ENCODE measurements at regions not wholly inside any gene's neighbourhood (a gene's known extent, or its start where the extent isn't known, plus 50 kb on each side); places are given as distances from the start of the nearest gene placed in this dataset.

DNA sequence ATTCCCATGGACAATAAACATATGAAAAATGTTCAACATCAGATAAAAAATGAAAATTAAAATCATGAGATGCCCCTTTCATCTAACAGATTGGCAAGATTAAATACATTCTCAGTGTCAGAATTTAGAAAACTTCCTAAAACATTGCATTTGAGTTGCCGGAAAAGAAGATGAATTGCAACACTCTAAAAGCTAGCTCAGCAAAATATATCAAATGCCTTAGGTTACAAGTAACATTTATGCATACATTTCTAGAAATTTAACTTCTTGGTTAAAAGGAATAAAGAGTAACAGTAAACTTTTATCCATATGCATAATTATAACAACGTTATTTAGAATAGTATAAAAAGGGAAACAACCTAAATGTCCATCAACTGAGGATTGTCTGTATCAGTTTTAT lies 239.0 kb downstream of the PMP22 start:
- TF ChIP-seq, protein P1, sequence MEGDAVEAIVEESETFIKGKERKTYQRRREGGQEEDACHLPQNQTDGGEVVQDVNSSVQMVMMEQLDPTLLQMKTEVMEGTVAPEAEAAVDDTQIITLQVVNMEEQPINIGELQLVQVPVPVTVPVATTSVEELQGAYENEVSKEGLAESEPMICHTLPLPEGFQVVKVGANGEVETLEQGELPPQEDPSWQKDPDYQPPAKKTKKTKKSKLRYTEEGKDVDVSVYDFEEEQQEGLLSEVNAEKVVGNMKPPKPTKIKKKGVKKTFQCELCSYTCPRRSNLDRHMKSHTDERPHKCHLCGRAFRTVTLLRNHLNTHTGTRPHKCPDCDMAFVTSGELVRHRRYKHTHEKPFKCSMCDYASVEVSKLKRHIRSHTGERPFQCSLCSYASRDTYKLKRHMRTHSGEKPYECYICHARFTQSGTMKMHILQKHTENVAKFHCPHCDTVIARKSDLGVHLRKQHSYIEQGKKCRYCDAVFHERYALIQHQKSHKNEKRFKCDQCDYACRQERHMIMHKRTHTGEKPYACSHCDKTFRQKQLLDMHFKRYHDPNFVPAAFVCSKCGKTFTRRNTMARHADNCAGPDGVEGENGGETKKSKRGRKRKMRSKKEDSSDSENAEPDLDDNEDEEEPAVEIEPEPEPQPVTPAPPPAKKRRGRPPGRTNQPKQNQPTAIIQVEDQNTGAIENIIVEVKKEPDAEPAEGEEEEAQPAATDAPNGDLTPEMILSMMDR (IDR thresholded peaks at IDR 0.05), result no peak
- TF ChIP-seq EZH2 (IDR thresholded peaks at IDR 0.05), result no peak
